Smooth muscle cell (in vitro differentiated cells): ENCODE measurements at regions not wholly inside any gene's neighbourhood (a gene's known extent, or its start where the extent isn't known, plus 50 kb on each side); places are given as distances from the start of the nearest gene placed in this dataset.
"Not testable (repeated sequence)": the region's sequence is repeated elsewhere in the genome, so short reads cannot be mapped to it uniquely, and the experiment has no call there.

Source experiments
- DNase-seq: peaks from one replicate; lab custom pipeline; 2025; ENCODE audit not compliant: unreplicated experiment; lab: John Stamatoyannopoulos, UW
- H2AFZ ChIP-seq: fragments of 200-600 bp; sonication (generic); 2 replicates; pipeline ENCODE4 v1.6.0; 2016; ENCODE audit warnings: antibody characterized with exemption, low read depth, mild to moderate bottlenecking
- H3F3A ChIP-seq: fragments of 200-600 bp; sonication (generic); 2 replicates; pipeline ENCODE4 v1.6.0; 2017; ENCODE audit warnings: antibody characterized with exemption, low read depth
- H3K27ac ChIP-seq: fragments of 200-600 bp; sonication (generic); 2 replicates; pipeline ENCODE4 v1.5.1; 2016; ENCODE audit warnings: low read depth, mild to moderate bottlenecking
- H3K27me3 ChIP-seq: fragments of 200-600 bp; sonication (generic); 2 replicates; pipeline ENCODE4 v1.6.1; 2016; ENCODE audit warnings: low read depth, mild to moderate bottlenecking
- H3K36me3 ChIP-seq: fragments of 200-600 bp; sonication (generic); 2 replicates; pipeline ENCODE4 v1.5.1; 2016; ENCODE audit warnings: low read depth
- H3K4me1 ChIP-seq: fragments of 200-600 bp; sonication (generic); 2 replicates; pipeline ENCODE4 v1.5.1; 2016; ENCODE audit warnings: low read depth
- H3K4me2 ChIP-seq: fragments of 200-600 bp; sonication (generic); 2 replicates; pipeline ENCODE4 v1.6.0; 2016; ENCODE audit warnings: mild to moderate bottlenecking
- H3K4me3 ChIP-seq: fragments of 200-600 bp; sonication (generic); 2 replicates; pipeline ENCODE4 v1.5.1; 2016; ENCODE audit warnings: mild to moderate bottlenecking
- H3K79me2 ChIP-seq: fragments of 200-600 bp; sonication (generic); 2 replicates; pipeline ENCODE4 v1.6.0; 2016; ENCODE audit warnings: low read depth, mild to moderate bottlenecking
- H3K9ac ChIP-seq: fragments of 200-600 bp; sonication (generic); 2 replicates; pipeline ENCODE4 v1.6.0; 2016; ENCODE audit warnings: low read depth
- H3K9me3 ChIP-seq: fragments of 200-600 bp; sonication (generic); replicated peaks from 2 replicates; pipeline ENCODE4 v1.5.1; 2016; ENCODE audit warnings: low read depth
- H4K20me1 ChIP-seq: fragments of 200-600 bp; sonication (generic); 2 replicates; pipeline ENCODE4 v1.6.0; 2016; ENCODE audit warnings: low read depth
- WGBS: methylation state at CpG from one replicate; pipeline ENCODE4 v1.1.7; 2016; ENCODE audit warnings: low lambda C conversion rate; 5-methylcytosine and 5-hydroxymethylcytosine counted together
- TF ChIP-seq, protein P1 (sequence below): fragments of 200-600 bp; sonication (generic); IDR thresholded peaks from 2 replicates; pipeline ENCODE4 v1.5.1; 2017; ENCODE audit warnings: borderline replicate concordance, mild to moderate bottlenecking, antibody characterized with exemption; ENCODE audit not compliant: insufficient read depth, poor library complexity, severe bottlenecking

GRCh38 chr3:75303741-75304140 lies 360.4 kb upstream of the FRG2C start:
- H4K20me1 ChIP-seq = no peaks in the 10 kb centered on the region
- no peak for DNase-seq
- no peak overlapping the region for H2AFZ ChIP-seq
- H3K4me1 ChIP-seq = no peaks in the 10 kb centered on the region
- H3K79me2 ChIP-seq = no peaks in the 10 kb centered on the region
- H3K9me3 ChIP-seq = no peaks in the 10 kb centered on the region
- H3K9ac ChIP-seq = no peak overlapping the region
- no peak overlapping the region for H3K4me2 ChIP-seq
- H3K27ac ChIP-seq = no peak overlapping the region
- no peaks in the 10 kb centered on the region for H3F3A ChIP-seq
- H3K27me3 ChIP-seq = peaks cover 10% of the 10 kb centered on the region
- H3K4me3 ChIP-seq = no peak overlapping the region
- TF ChIP-seq, protein P1, sequence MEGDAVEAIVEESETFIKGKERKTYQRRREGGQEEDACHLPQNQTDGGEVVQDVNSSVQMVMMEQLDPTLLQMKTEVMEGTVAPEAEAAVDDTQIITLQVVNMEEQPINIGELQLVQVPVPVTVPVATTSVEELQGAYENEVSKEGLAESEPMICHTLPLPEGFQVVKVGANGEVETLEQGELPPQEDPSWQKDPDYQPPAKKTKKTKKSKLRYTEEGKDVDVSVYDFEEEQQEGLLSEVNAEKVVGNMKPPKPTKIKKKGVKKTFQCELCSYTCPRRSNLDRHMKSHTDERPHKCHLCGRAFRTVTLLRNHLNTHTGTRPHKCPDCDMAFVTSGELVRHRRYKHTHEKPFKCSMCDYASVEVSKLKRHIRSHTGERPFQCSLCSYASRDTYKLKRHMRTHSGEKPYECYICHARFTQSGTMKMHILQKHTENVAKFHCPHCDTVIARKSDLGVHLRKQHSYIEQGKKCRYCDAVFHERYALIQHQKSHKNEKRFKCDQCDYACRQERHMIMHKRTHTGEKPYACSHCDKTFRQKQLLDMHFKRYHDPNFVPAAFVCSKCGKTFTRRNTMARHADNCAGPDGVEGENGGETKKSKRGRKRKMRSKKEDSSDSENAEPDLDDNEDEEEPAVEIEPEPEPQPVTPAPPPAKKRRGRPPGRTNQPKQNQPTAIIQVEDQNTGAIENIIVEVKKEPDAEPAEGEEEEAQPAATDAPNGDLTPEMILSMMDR = no peak
- 89% methylated on average over 5 of the region's 5 CpGs for WGBS
- no peaks in the 10 kb centered on the region for H3K36me3 ChIP-seq

GRCh38 chr3:75305901-75306300 lies 358.2 kb upstream of the FRG2C start:
- no peak for DNase-seq
- TF ChIP-seq, protein P1 = no peak
- no peaks in the 10 kb centered on the region for H3K79me2 ChIP-seq
- H4K20me1 ChIP-seq = no peaks in the 10 kb centered on the region
- H2AFZ ChIP-seq = no peak overlapping the region
- 96% methylated on average over 4 of the region's 4 CpGs for WGBS
- H3K4me1 ChIP-seq = no peaks in the 10 kb centered on the region
- H3K27ac ChIP-seq = no peak overlapping the region
- H3K4me3 ChIP-seq = no peak overlapping the region
- no peaks in the 10 kb centered on the region for H3K9me3 ChIP-seq
- no peak overlapping the region for H3K9ac ChIP-seq
- no peak overlapping the region for H3K4me2 ChIP-seq
- H3F3A ChIP-seq = no peaks in the 10 kb centered on the region
- H3K27me3 ChIP-seq = peaks cover 10% of the 10 kb centered on the region
- H3K36me3 ChIP-seq = no peaks in the 10 kb centered on the region

DNA sequence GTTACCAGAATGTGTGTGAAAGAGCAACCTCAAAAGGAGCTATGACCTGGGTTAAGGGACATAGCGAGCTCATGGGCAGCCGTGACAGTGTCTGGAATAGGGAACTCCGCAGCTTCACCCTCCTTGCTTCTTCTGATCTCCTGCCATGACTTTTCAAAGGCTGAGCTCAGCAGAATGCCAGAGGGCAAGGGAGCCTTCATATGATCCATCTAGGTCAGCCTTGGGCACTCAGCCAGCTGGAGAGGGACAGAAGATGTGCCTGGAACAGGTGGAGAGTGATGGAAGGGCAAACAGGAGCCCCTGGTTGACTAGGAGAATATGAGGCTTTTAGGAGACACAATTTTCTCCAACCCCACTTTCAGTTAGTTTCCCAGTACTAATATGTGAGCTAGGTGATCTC lies 352.8 kb upstream of the FRG2C start:
- DNase-seq, H3K36me3 ChIP-seq, H3K9ac ChIP-seq, H3K27ac ChIP-seq, H3K4me3 ChIP-seq, H3K79me2 ChIP-seq, H2AFZ ChIP-seq, H3F3A ChIP-seq, H3K9me3 ChIP-seq, H4K20me1 ChIP-seq, H3K27me3 ChIP-seq, H3K4me2 ChIP-seq, H3K4me1 ChIP-seq: not testable (repeated sequence)
- 100% methylated on average over 3 of the region's 3 CpGs for WGBS

GRCh38 chr3:75312469-75312868 lies 351.7 kb upstream of the FRG2C start:
- DNase-seq, H3K4me2 ChIP-seq, H3F3A ChIP-seq, H3K4me3 ChIP-seq, H3K79me2 ChIP-seq, H2AFZ ChIP-seq, H3K4me1 ChIP-seq, H3K36me3 ChIP-seq, H4K20me1 ChIP-seq, H3K9ac ChIP-seq, H3K27ac ChIP-seq, H3K9me3 ChIP-seq: not testable (repeated sequence)
- 90% methylated on average over 3 of the region's 3 CpGs for WGBS
- H3K27me3 ChIP-seq = peaks cover 13% of the 10 kb centered on the region

DNA sequence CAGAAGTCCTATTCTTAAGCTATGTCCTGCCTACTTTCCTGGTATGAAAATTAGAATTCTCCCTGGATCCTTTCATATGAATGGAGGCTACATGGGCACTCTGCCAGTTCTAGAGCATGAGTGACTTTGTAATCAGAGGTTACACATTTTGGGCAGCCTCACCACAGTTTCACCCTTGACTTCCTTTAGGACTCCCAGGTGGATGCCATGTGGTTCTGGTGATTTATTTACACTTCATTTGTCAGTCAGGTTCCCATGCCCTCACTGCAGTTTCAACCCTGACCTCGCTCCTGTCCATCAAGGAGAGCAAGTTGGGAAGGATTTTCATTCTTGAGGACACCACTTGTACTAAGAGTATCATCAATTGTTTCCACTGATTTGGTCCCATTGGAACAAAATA lies 344.4 kb upstream of the FRG2C start:
- H3K27ac ChIP-seq, H3F3A ChIP-seq, H3K9me3 ChIP-seq, H3K79me2 ChIP-seq, H3K4me3 ChIP-seq, H3K4me1 ChIP-seq, H3K4me2 ChIP-seq, DNase-seq, H3K36me3 ChIP-seq, H2AFZ ChIP-seq, H4K20me1 ChIP-seq, H3K9ac ChIP-seq: not testable (repeated sequence)
- peaks cover 13% of the 10 kb centered on the region for H3K27me3 ChIP-seq
- 79% methylated on average over 1 of the region's 1 CpG for WGBS
